ENCODE measurements at regions not wholly inside any gene's neighbourhood (a gene's known extent, or its start where the extent isn't known, plus 50 kb on each side); places are given as distances from the start of the nearest gene placed in this dataset.

- H3K27ac ChIP-seq = peak overlapping the region in 4 of 12 donors; percentile 80 to 97 (median 86)
- ATAC-seq (no peak), DNase-seq (peak in 1 of 5 donors; percentile 23)
- intact Hi-C loops (cut with DNase I) = no loop called here
- H3K4me1 ChIP-seq = peaks cover 6 to 52% (median 24%) of the 10 kb centered on the region in 12 donors
- no peaks in the 10 kb centered on the region for H3K27me3 ChIP-seq
- WGBS, 4 donors = 87 to 92% (median 88%) methylated on average over 15 of the region's 15 CpGs
- TF ChIP-seq POLR2A (IDR thresholded peaks at IDR 0.05) = no peak
- no peak for TF ChIP-seq CTCF (IDR thresholded peaks at IDR 0.05)
- no peaks in the 10 kb centered on the region for H3K9me3 ChIP-seq
- H3K36me3 ChIP-seq = no peaks in the 10 kb centered on the region
- H3K4me3 ChIP-seq = no peak overlapping the region
Observed at GRCh38 chr2:240252872-240253511, 112.5 kb upstream of the OTOS start.

- TF ChIP-seq POLR2A (IDR thresholded peaks at IDR 0.05) = no peak
- TF ChIP-seq CTCF (IDR thresholded peaks at IDR 0.05) = no peak
- WGBS, 4 donors = 58 to 72% (median 65%) methylated on average over 9 to 10 of the region's 10 CpGs
- Histone ChIP-seq H3K4me3 (no peak overlapping the region), H3K4me1 (peaks cover 6 to 55% (median 28%) of the 10 kb centered on the region in 12 donors), H3K36me3 (no peaks in the 10 kb centered on the region), H3K27ac (peak overlapping the region in 3 of 12 donors; percentile 17 to 97 (median 80)), H3K27me3 (no peaks in the 10 kb centered on the region), H3K9me3 (no peaks in the 10 kb centered on the region)
- peak in 1 of 5 donors; percentile 19 for DNase-seq
- intact Hi-C loops (cut with DNase I) = no loop called here
- no peak for ATAC-seq
Observed at GRCh38 chr2:240253583-240254145, 113.2 kb upstream of the OTOS start.

GRCh38 chr2:240254337-240255164 is 114.1 kb upstream of the OTOS start:
- peaks cover 6 to 57% (median 34%) of the 10 kb centered on the region in 12 donors for H3K4me1 ChIP-seq
- no peak for TF ChIP-seq CTCF (IDR thresholded peaks at IDR 0.05)
- TF ChIP-seq POLR2A (IDR thresholded peaks at IDR 0.05) = no peak
- intact Hi-C loops (cut with DNase I) = loop anchor here in 1 of 10 donors (5.0 kb wide), 1 partner anchor 118 kb away; no protein-coding TSS in a partner anchor
- H3K27ac ChIP-seq = peak overlapping the region in 1 of 12 donors; percentile 9
- no peaks in the 10 kb centered on the region for H3K9me3 ChIP-seq
- WGBS, 4 donors = 90 to 94% (median 91%) methylated on average over 12 to 15 of the region's 15 CpGs
- H3K27me3 ChIP-seq = no peaks in the 10 kb centered on the region
- no peak overlapping the region for H3K4me3 ChIP-seq
- DNase-seq = peak in 1 of 5 donors; percentile 25
- no peaks in the 10 kb centered on the region for H3K36me3 ChIP-seq
- no peak for ATAC-seq

- intact Hi-C loops (cut with DNase I) = loop anchor here in 1 of 10 donors (5.0 kb wide), 1 partner anchor 117 kb away; no protein-coding TSS in a partner anchor
- TF ChIP-seq CTCF (IDR thresholded peaks at IDR 0.05) (no peak), POLR2A (IDR thresholded peaks at IDR 0.05) (no peak)
- peak overlapping the region in 2 of 12 donors; percentile 19 to 50 for H3K27ac ChIP-seq
- WGBS, 4 donors = 78 to 89% (median 87%) methylated on average over 8 of the region's 8 CpGs
- H3K9me3 ChIP-seq = no peaks in the 10 kb centered on the region
- H3K4me1 ChIP-seq = peaks cover 3 to 57% (median 35%) of the 10 kb centered on the region in 12 donors
- no peak overlapping the region for H3K4me3 ChIP-seq
- no peaks in the 10 kb centered on the region for H3K36me3 ChIP-seq
- no peaks in the 10 kb centered on the region for H3K27me3 ChIP-seq
- ATAC-seq = no peak
- peak in 1 of 5 donors; percentile 17 for DNase-seq
Observed at GRCh38 chr2:240255165-240255491, 114.7 kb upstream of the OTOS start.

Measured in heart left ventricle (tissue), 16 donors.